ENCODE measurements at regions not wholly inside any gene's neighbourhood (a gene's known extent, or its start where the extent isn't known, plus 50 kb on each side); places are given as distances from the start of the nearest gene placed in this dataset.

DNA sequence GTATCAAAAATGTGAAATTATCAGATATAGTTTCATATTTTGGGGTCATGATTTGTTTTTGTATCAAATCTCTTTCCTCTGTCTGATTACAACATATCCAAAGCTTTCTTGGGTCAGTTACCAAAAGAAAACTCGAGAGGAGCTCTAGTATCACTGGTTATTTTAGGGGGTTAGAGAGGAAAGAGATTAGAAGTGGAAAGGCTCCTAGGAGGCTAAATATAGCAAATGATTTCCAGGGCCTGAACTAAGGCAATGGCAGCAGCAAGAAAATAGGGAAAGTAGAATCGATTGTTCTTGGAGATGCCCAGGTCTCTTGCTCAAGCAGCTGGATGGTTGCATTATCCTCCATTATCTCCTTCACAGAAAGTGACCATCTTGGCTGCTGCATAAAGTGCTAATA is 72.9 kb downstream of the NHLRC3 start:
- TF ChIP-seq, protein P1, sequence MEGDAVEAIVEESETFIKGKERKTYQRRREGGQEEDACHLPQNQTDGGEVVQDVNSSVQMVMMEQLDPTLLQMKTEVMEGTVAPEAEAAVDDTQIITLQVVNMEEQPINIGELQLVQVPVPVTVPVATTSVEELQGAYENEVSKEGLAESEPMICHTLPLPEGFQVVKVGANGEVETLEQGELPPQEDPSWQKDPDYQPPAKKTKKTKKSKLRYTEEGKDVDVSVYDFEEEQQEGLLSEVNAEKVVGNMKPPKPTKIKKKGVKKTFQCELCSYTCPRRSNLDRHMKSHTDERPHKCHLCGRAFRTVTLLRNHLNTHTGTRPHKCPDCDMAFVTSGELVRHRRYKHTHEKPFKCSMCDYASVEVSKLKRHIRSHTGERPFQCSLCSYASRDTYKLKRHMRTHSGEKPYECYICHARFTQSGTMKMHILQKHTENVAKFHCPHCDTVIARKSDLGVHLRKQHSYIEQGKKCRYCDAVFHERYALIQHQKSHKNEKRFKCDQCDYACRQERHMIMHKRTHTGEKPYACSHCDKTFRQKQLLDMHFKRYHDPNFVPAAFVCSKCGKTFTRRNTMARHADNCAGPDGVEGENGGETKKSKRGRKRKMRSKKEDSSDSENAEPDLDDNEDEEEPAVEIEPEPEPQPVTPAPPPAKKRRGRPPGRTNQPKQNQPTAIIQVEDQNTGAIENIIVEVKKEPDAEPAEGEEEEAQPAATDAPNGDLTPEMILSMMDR (IDR thresholded peaks at IDR 0.05), result no peak

DNA sequence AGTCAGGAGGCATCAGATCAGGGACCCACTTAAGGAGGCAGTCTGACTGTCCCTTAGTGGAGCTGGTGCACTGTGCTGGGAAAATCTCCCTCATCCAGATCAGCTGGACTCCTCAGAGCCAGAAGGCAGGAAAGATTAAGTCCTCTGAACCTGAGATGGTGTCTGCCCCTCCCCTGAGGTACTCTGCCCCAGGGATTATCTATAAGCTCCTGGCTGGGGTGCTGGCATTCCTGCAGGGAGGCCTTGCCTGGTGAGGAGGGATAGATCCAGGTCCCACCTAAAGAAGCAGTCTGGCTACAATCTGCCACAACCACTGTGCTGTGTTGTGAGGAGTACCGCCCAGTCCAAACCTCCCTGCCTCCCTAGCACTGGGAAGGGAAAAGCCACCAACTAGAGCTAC is 81.2 kb downstream of the NHLRC3 start:
- TF ChIP-seq, protein P1 (IDR thresholded peaks at IDR 0.05), result no peak

DNA sequence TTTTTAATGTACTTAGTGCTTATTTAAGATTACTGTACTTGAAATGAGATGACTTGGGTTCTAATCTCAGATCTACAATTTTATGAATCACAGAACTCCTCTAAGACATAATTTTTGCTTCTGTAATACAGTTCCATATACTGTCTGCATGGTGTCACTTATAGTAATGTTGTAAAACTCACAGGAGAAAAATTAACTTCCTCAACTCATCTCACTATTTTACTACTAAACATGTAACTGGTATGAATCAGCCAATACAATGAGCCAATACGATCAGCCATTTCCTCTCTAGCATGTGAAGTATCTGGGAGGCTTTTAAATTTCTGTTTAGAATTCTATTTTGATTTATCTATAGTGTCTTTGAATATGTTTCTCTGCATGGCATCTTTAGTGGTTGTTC is 85.3 kb downstream of the NHLRC3 start:
- TF ChIP-seq, protein P1 (IDR thresholded peaks at IDR 0.05), result no peak

DNA sequence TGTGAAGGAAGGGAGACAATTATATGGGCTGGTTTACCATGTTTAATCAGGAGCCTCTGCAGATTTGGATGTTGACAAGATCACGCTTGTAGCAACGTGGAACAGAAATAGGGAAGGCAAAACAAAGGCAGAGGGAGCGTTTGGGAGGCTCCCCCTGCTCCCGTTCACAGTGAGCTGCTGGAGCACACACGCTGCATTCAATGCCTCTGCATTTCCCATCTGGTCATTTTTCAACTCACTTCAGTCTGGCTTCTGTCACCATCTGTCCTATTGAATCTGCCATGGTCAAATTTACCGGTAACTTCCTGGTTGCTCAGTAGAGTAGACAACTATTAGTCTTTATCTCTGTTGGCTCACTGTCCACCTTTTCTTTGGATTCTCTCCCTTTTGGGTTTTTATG is 91.0 kb downstream of the NHLRC3 start:
- TF ChIP-seq, protein P1 (IDR thresholded peaks at IDR 0.05), result no peak

DNA sequence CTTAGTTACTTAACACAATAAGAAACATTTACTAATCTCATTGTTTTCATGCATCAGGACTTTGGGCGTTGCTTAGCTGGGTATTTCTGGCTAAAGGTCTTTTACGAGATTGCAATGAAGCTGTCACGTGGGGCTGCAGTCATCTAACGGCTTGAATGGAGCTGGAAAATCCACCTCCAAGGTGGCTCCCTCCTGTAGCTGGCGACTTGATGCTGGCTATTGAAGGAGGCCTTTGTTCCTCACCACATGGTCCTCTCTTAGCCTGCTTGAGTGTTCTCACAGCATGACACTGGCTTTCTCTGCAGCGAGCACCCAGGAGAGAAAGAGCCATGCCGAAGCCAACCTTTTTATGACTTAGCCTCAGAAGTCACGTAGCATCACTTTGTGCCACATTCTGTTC is 92.0 kb downstream of the NHLRC3 start:
- TF ChIP-seq, protein P1 (IDR thresholded peaks at IDR 0.05), result no peak

DNA sequence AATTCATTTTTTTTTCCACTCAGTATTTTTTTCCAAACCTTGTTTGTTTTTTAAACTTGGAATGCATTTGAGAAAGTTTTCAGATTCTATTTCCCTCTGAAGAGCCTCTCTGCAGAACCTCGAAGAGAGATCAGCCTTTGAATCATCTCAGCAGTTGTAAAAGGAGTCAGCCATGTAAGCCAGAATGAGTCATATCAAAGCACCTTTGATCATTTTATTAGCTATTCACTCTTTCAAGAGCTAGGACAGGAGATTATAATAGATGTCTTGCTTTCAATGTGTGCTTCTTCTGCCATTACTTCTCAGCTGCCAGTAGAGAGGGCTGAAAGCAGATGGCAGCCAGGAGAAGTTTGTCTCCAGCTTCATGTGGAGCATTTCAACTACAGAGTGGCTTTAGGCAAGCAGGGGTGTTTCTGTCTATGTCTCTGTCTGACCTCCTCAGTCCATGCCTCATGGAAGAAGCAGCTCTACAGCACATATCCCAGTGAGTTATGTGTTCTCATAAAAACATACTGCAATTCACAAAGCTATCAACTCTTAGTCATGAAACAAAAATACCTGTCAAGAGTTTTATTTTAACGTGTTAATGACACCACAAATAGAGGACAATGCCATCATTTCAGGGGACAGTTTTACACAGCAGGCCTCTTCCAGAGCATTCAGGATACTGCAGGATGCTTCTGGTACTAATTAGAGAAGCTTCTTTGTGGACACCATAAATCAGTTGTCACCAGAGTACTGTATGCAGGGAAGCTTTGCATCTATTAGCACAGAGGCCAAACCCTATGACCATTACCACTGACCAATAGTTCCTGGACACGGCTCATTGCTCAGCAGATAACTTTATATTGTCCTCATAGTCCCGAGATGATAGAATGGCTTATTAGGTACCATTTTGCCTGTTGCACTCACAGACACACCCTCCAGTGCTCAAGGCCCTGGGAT is 94.3 kb downstream of the NHLRC3 start:
- TF ChIP-seq, protein P1 (IDR thresholded peaks at IDR 0.05), result no peak

DNA sequence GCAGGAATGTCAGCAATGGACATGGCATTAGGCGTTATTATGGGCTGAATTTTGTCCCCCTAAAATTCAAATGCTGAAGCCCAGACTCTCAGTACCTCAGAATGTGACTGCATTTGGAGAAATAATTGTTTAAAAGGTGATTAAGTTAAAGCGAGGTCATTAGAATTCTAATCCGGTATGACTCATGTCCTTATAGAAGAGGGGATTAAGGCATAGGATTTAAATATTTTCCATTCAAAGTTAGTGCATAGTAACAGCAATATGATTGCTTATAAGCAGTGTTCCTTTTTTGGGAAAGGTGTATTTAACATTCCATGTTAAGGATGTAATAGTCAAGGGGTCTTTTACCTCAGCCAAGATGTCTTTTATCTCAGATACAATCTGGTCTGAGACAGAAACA is 95.5 kb downstream of the NHLRC3 start:
- TF ChIP-seq, protein P1 (IDR thresholded peaks at IDR 0.05), result no peak

Measured in LNCAP (cell line).